ENCODE measurements at regions not wholly inside any gene's neighbourhood (a gene's known extent, or its start where the extent isn't known, plus 50 kb on each side); places are given as distances from the start of the nearest gene placed in this dataset.
A peak's percentile ranks its signal among the peaks of the same experiment; 100 is the strongest.

- in situ Hi-C loops (cut with MboI; ENCODE audit: low pct_unique_long_range_greater_than_20kb, low sequenced_read_pairs, unreplicated experiment): no loop called here
- DNase-seq (ENCODE audit: low spot score): no peak
- TF ChIP-seq CTCF (IDR thresholded peaks at IDR 0.05; ENCODE audit: extremely low read depth, insufficient read depth, missing control alignments): no peak
These were observed 132.3 kb upstream of the MKI67 start for GRCh38 chr10:128258421-128258976.

GRCh38 chr10:128263891-128264688 lies 137.9 kb upstream of the MKI67 start:
- DNase-seq (ENCODE audit: low spot score): peak; percentile 54
- peak; percentile 66 for TF ChIP-seq CTCF (IDR thresholded peaks at IDR 0.05; ENCODE audit: extremely low read depth, insufficient read depth, missing control alignments)
- in situ Hi-C loops (cut with MboI; ENCODE audit: low pct_unique_long_range_greater_than_20kb, low sequenced_read_pairs, unreplicated experiment): no loop called here

GRCh38 chr10:128265596-128265995 lies 139.4 kb upstream of the MKI67 start:
- TF ChIP-seq CTCF (IDR thresholded peaks at IDR 0.05; ENCODE audit: extremely low read depth, insufficient read depth, missing control alignments): no peak
- DNase-seq (ENCODE audit: low spot score): no peak

GRCh38 chr10:128267581-128267980 lies 141.4 kb upstream of the MKI67 start:
- in situ Hi-C loops (cut with MboI; ENCODE audit: low pct_unique_long_range_greater_than_20kb, low sequenced_read_pairs, unreplicated experiment): no loop called here
- no peak for TF ChIP-seq CTCF (IDR thresholded peaks at IDR 0.05; ENCODE audit: extremely low read depth, insufficient read depth, missing control alignments)
- DNase-seq (ENCODE audit: low spot score): no peak

More at GRCh38 chr10:128265596-128265995, 139.4 kb upstream of the MKI67 start:
- in situ Hi-C loops (cut with MboI; ENCODE audit: low pct_unique_long_range_greater_than_20kb, low sequenced_read_pairs, unreplicated experiment): no loop called here

GRCh38 chr10:128268015-128268722 lies 141.9 kb upstream of the MKI67 start:
- peak; percentile 42 for DNase-seq (ENCODE audit: low spot score)
- peak; percentile 62 for TF ChIP-seq CTCF (IDR thresholded peaks at IDR 0.05; ENCODE audit: extremely low read depth, insufficient read depth, missing control alignments)
- in situ Hi-C loops (cut with MboI; ENCODE audit: low pct_unique_long_range_greater_than_20kb, low sequenced_read_pairs, unreplicated experiment): no loop called here

- DNase-seq (ENCODE audit: low spot score): no peak
- no peak for TF ChIP-seq CTCF (IDR thresholded peaks at IDR 0.05; ENCODE audit: extremely low read depth, insufficient read depth, missing control alignments)
- in situ Hi-C loops (cut with MboI; ENCODE audit: low pct_unique_long_range_greater_than_20kb, low sequenced_read_pairs, unreplicated experiment): no loop called here
These were observed 148.7 kb upstream of the MKI67 start for GRCh38 chr10:128274938-128275337.
